ENCODE measurements at regions not wholly inside any gene's neighbourhood (a gene's known extent, or its start where the extent isn't known, plus 50 kb on each side); places are given as distances from the start of the nearest gene placed in this dataset.
"Not testable (repeated sequence)": the region's sequence is repeated elsewhere in the genome, so short reads cannot be mapped to it uniquely, and the experiment has no call there.

- peak; percentile 20 for DNase-seq (ENCODE audit: low read depth, low spot score)
Observed at GRCh38 chr20:7770578-7770977, 169.7 kb downstream of the HAO1 start.

DNA sequence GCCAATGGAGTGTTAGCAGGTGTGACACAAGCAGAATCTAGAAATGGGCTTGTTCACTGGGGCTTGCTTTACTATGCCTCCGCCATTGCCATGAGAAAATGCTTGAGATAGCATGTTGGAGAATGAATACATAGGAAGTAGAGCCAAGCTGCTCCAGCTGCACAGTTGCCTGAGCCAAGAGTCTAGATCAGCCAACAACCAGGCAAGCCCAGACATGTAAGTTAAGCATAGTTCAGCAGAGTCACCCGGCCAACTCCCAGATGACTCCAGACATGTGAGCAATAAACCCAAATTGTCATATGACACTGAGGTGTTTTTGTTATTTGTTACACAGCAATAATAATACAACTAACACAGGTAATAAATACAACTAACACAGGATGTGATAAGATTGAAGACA is 167.9 kb downstream of the HAO1 start:
- no peak for DNase-seq (ENCODE audit: low read depth, low spot score)

DNA sequence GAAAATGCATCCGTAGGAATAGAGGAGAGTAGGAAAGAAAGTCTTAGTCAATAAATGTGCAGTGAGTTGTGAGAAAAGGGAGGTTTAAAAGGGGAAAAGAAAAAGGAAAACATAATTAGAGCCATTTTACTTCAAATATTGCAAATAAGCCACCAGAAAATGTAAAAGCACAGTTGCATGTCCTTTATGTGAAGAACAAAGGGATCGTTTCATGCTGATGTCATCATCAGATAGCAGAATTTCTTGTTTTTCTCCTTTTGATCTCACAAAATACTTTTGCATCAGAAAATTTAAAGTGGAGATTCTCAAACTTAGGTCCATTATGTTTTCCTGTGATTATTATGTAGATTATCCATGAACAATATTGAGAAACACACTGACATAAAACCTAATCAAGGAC is 166.7 kb downstream of the HAO1 start:
- no peak for DNase-seq (ENCODE audit: low read depth, low spot score)

- peak; percentile 45 for DNase-seq (ENCODE audit: low read depth, low spot score)
Observed at GRCh38 chr20:7775072-7775471, 165.2 kb downstream of the HAO1 start.

- no peak for DNase-seq (ENCODE audit: low read depth, low spot score)
Observed at GRCh38 chr20:7776148-7776547, 164.1 kb downstream of the HAO1 start.

GRCh38 chr20:7790189-7790588 is 150.1 kb downstream of the HAO1 start:
- DNase-seq (ENCODE audit: low read depth, low spot score) = no peak

- no peak for DNase-seq (ENCODE audit: low read depth, low spot score)
Observed at GRCh38 chr20:7792150-7792869, 147.9 kb downstream of the HAO1 start.

- DNase-seq (ENCODE audit: low read depth, low spot score) = no peak
Observed at GRCh38 chr20:7798176-7798575, 142.1 kb downstream of the HAO1 start.

GRCh38 chr20:7799862-7800261 is 140.4 kb downstream of the HAO1 start:
- DNase-seq (ENCODE audit: low read depth, low spot score) = no peak

GRCh38 chr20:7803411-7804151 is 136.7 kb downstream of the HAO1 start:
- not testable (repeated sequence) for DNase-seq (ENCODE audit: low read depth, low spot score)

- DNase-seq (ENCODE audit: low read depth, low spot score) = no peak
Observed at GRCh38 chr20:7806831-7807230, 133.4 kb downstream of the HAO1 start.

DNA sequence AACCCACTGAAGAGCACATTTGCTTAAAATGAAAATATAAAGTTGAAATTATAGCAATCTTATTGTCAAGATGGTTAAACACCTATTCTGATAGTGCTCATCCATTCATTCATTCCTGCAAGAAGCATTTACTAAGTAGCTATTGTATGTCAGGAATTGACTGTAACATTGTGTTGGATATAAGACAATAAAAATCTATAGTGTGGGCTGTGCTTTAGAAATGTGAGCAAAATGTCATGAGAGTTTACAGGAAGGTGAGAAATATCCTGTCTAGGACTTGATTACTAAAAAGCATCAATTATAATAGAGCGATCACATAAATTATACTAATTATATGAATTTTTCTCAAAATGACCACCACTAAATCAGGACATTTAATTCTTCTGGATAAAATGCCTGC is 123.0 kb downstream of the HAO1 start:
- DNase-seq (ENCODE audit: low read depth, low spot score) = no peak

GRCh38 chr20:7818477-7818876 is 121.8 kb downstream of the HAO1 start:
- DNase-seq (ENCODE audit: low read depth, low spot score) = no peak

GRCh38 chr20:7820897-7821296 is 119.4 kb downstream of the HAO1 start:
- no peak for DNase-seq (ENCODE audit: low read depth, low spot score)

DNA sequence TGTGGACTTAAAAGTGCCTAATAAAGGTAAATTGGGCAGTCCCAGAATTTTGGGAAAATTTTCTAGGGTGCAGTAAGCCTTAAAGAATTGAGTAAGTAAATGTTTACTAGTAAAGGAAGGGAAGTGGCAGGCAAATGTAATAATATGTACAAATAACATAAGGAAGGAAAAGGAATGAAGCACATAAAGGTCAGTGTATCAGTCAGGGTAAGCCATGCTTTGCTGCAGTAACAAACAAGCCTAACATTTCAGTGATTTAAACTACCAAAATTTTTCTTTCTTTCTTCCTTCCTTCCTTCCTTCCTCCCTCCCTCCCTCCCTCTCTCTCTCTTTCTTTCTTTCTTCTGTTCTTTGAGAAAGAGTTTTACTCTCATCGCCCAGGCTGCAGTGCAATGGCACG is 117.5 kb downstream of the HAO1 start:
- DNase-seq (ENCODE audit: low read depth, low spot score) = no peak

GRCh38 chr20:7828437-7828836 is 111.8 kb downstream of the HAO1 start:
- DNase-seq (ENCODE audit: low read depth, low spot score) = no peak

DNA sequence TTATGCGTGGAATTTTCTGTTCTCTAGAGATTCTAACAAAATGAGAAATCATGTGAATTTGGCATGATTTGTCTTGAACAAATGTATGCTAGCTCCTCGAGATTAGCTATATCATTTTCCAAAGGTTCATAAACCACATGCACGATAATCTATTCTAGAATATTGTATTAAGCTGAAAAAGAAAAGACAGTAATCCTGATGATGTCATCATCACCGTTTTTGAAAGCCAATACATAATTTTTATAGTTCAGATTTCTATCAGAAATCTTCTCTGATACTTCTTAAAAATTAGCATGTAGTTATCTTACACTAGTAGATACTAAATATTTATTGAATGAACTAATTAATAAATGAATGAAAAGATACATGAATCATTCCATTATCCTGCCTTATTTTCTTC is 111.2 kb downstream of the HAO1 start:
- no peak for DNase-seq (ENCODE audit: low read depth, low spot score)

- no peak for DNase-seq (ENCODE audit: low read depth, low spot score)
Observed at GRCh38 chr20:7829776-7830175, 110.5 kb downstream of the HAO1 start.

Data from smooth muscle cell of the brain vasculature (primary cell).